ENCODE measurements at regions not wholly inside any gene's neighbourhood (a gene's known extent, or its start where the extent isn't known, plus 50 kb on each side); places are given as distances from the start of the nearest gene placed in this dataset.

DNA sequence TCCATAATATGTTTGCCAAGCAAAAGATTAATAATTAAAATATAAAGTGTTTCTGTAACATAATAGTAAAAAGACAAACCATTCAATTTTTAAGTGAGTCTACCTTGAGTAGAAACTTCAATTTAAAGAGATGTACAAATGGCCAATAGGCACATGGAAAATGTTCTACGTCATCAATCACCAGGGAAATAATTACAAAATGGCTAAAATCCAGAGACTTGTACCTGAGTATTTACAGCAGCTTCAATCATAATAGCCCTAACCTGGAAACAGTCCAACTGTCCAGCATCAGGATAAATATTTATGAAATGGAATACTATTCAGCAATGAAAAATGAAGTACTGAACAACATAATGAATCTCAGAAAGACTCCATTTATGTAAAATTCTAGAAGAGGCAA, 95.5 kb upstream of the FAR2 start:
- no peak for DNase-seq (ENCODE audit: low spot score)
- no peak overlapping the region for H3K4me3 ChIP-seq
- H3K27ac ChIP-seq, result no peak overlapping the region
- TF ChIP-seq, protein P1, sequence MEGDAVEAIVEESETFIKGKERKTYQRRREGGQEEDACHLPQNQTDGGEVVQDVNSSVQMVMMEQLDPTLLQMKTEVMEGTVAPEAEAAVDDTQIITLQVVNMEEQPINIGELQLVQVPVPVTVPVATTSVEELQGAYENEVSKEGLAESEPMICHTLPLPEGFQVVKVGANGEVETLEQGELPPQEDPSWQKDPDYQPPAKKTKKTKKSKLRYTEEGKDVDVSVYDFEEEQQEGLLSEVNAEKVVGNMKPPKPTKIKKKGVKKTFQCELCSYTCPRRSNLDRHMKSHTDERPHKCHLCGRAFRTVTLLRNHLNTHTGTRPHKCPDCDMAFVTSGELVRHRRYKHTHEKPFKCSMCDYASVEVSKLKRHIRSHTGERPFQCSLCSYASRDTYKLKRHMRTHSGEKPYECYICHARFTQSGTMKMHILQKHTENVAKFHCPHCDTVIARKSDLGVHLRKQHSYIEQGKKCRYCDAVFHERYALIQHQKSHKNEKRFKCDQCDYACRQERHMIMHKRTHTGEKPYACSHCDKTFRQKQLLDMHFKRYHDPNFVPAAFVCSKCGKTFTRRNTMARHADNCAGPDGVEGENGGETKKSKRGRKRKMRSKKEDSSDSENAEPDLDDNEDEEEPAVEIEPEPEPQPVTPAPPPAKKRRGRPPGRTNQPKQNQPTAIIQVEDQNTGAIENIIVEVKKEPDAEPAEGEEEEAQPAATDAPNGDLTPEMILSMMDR (IDR thresholded peaks at IDR 0.05), result no peak

- no peak overlapping the region for H3K4me3 ChIP-seq
These were observed 94.0 kb upstream of the FAR2 start for GRCh38 chr12:29054858-29055663.

GRCh38 chr12:29066011-29066588, 83.0 kb upstream of the FAR2 start:
- TF ChIP-seq, protein P1 (IDR thresholded peaks at IDR 0.05), result no peak
- no peak for DNase-seq (ENCODE audit: low spot score)
- H3K27ac ChIP-seq, result peak overlapping the region in 1 of 2 donors; percentile 4

More at GRCh38 chr12:29054858-29055663, 94.0 kb upstream of the FAR2 start:
- H3K27ac ChIP-seq, result no peak overlapping the region
- TF ChIP-seq, protein P1 (IDR thresholded peaks at IDR 0.05), result no peak
- no peak for DNase-seq (ENCODE audit: low spot score)

GRCh38 chr12:29067430-29067829, 81.6 kb upstream of the FAR2 start:
- TF ChIP-seq, protein P1 (IDR thresholded peaks at IDR 0.05), result no peak
- H3K27ac ChIP-seq, result peak overlapping the region in 1 of 2 donors; percentile 28
- DNase-seq (ENCODE audit: low spot score), result no peak
- no peak overlapping the region for H3K4me3 ChIP-seq

More at GRCh38 chr12:29066011-29066588, 83.0 kb upstream of the FAR2 start:
- no peak overlapping the region for H3K4me3 ChIP-seq

- H3K4me3 ChIP-seq, result no peak overlapping the region
- no peak overlapping the region for H3K27ac ChIP-seq
- TF ChIP-seq, protein P1 (IDR thresholded peaks at IDR 0.05), result no peak
- DNase-seq (ENCODE audit: low spot score), result no peak
These were observed 78.8 kb upstream of the FAR2 start for GRCh38 chr12:29070309-29070708.

GRCh38 chr12:29071099-29071498, 78.0 kb upstream of the FAR2 start:
- Histone ChIP-seq H3K27ac (no peak overlapping the region), H3K4me3 (no peak overlapping the region)
- DNase-seq (ENCODE audit: low spot score), result no peak
- TF ChIP-seq, protein P1 (IDR thresholded peaks at IDR 0.05), result no peak

DNA sequence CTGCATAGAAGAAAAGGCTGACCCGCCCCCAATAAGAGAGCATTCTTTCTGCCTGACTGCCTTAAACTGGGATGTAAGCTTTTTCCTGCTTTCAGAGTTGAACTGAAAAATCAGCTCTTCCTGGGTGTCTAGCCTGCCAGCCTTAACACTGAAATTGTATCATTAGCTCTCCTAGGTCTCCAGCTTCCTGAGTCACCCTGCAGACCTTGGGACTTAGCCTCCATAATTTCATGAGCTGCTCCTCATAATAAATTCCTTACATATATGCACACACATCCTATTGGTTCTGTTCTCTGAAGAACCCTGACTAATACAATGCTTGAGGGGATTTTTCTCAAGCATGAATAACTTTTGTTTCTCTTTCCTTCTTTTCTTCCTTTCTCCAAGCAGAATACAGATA, 76.4 kb upstream of the FAR2 start:
- Histone ChIP-seq H3K27ac (no peak overlapping the region), H3K4me3 (no peak overlapping the region)
- TF ChIP-seq, protein P1 (IDR thresholded peaks at IDR 0.05), result no peak
- DNase-seq (ENCODE audit: low spot score), result no peak
